Gastrocnemius medialis (tissue), 4 donors: ENCODE measurements at regions not wholly inside any gene's neighbourhood (a gene's known extent, or its start where the extent isn't known, plus 50 kb on each side); places are given as distances from the start of the nearest gene placed in this dataset.

Source experiments
- ATAC-seq, 2 donors: fragments of 150-250 bp; one replicate each; pipeline ENCODE4 v1.9.1; 2016
- DNase-seq, 2 donors: peaks; one replicate each; pipeline ENCODE4 v3.0.0-alpha.2; 2019
- H3K27ac ChIP-seq, 4 donors: fragments of 200-600 bp; sonication (generic); 1 replicate in 1 of 4; 2 replicates in 3 of 4; pipeline ENCODE4 v1.5.1; 2016 to 2018; ENCODE audit warnings: mild to moderate bottlenecking in 2 of 4, moderate library complexity in 1 of 4
- H3K27me3 ChIP-seq, 3 donors: fragments of 200-600 bp; sonication (generic) in 2 of 3; 1 replicate in 1 of 3; 2 replicates in 2 of 3; pipeline versions ENCODE4 v1.5.1 to v1.6.0; 2016 to 2019; ENCODE audit warnings: mild to moderate bottlenecking in 1 of 3, moderate library complexity in 1 of 3
- H3K36me3 ChIP-seq, 2 donors: fragments of 200-600 bp; sonication (generic) in 1 of 2; one replicate each; pipeline ENCODE4 v1.5.1; 2017 to 2018
- H3K4me1 ChIP-seq, 2 donors: fragments of 200-600 bp; sonication (generic) in 1 of 2; one replicate each; pipeline ENCODE4 v1.5.1; 2016 to 2017; ENCODE audit warnings: mild to moderate bottlenecking in 2 of 2
- H3K4me3 ChIP-seq, 4 donors: fragments of 200-600 bp; sonication (generic) in 3 of 4; 1 replicate in 1 of 4; 2 replicates in 3 of 4; pipeline ENCODE4 v1.5.1; 2016 to 2019; ENCODE audit warnings: mild to moderate bottlenecking in 2 of 4
- H3K9me3 ChIP-seq, 3 donors: fragments of 200-600 bp; sonication (generic) in 2 of 3; 1 replicate in 1 of 3; 2 replicates in 2 of 3; pipeline ENCODE4 v1.5.1; 2016 to 2019
- CTCF ChIP-seq, 5 experiments: fragments of 450-650 bp in 3 of 5; fragments of 200-600 bp in 2 of 5; sonication (generic) in 2 of 5; IDR thresholded peaks in 4 of 5; conservative IDR thresholded peaks in 1 of 5; 1 replicate in 4 of 5; 2 replicates in 1 of 5; pipeline ENCODE4 v1.5.1; 2016 to 2019; ENCODE audit warnings: antibody characterized with exemption in 5 of 5, mild to moderate bottlenecking in 3 of 5, moderate library complexity in 3 of 5
- POLR2A ChIP-seq, 2 donors: fragments of 450-650 bp; IDR thresholded peaks; one replicate each; pipeline ENCODE4 v1.6.1; 2017; ENCODE audit warnings: antibody characterized with exemption in 2 of 2, mild to moderate bottlenecking in 2 of 2, moderate library complexity in 2 of 2
- in situ Hi-C, 4 donors: fragments of 200-750 bp; cut with MboI; loops; one replicate each; pipeline versions ENCODE4 v1.15.0 to v1.8.0; 2017; ENCODE audit warnings: low sequenced_read_pairs in 4 of 4
- intact Hi-C: fragments of 100-400 bp; cut with DNase I; formaldehyde crosslinking; loops from one replicate; pipeline ENCODE4 v1.15.1; 2023; ENCODE audit warnings: low total_unique reads

GRCh38 chr5:12794476-12795332 is 890.5 kb upstream of the CTNND2 start:
- in situ Hi-C loops: no loop called here
- DNase-seq (no peak), ATAC-seq (no peak)
- Histone ChIP-seq H3K4me3 (no peak overlapping the region), H3K36me3 (no peaks in the 10 kb centered on the region), H3K4me1 (no peaks in the 10 kb centered on the region), H3K27ac (no peak overlapping the region), H3K9me3 (no peaks in the 10 kb centered on the region), H3K27me3 (no peaks in the 10 kb centered on the region)
- intact Hi-C loops: no loop called here
- no peak for TF ChIP-seq CTCF (IDR thresholded peaks at IDR 0.05 in 4 of 5, conservative IDR thresholded peaks at IDR 0.05 in 1 of 5)
- TF ChIP-seq POLR2A (IDR thresholded peaks at IDR 0.05): no peak

GRCh38 chr5:12793373-12793772 is 889.1 kb upstream of the CTNND2 start:
- no peak overlapping the region for H3K27ac ChIP-seq
- H3K4me3 ChIP-seq: no peak overlapping the region
- no peaks in the 10 kb centered on the region for H3K4me1 ChIP-seq
- intact Hi-C loops: no loop called here
- in situ Hi-C loops: no loop called here
- ATAC-seq (no peak), DNase-seq (no peak)
- no peaks in the 10 kb centered on the region for H3K9me3 ChIP-seq
- no peaks in the 10 kb centered on the region for H3K36me3 ChIP-seq
- no peaks in the 10 kb centered on the region for H3K27me3 ChIP-seq
- no peak for TF ChIP-seq POLR2A (IDR thresholded peaks at IDR 0.05)
- TF ChIP-seq CTCF (IDR thresholded peaks at IDR 0.05 in 4 of 5, conservative IDR thresholded peaks at IDR 0.05 in 1 of 5): no peak

GRCh38 chr5:12780536-12780935 is 876.3 kb upstream of the CTNND2 start:
- Histone ChIP-seq H3K9me3 (no peaks in the 10 kb centered on the region), H3K4me3 (no peak overlapping the region), H3K27me3 (no peaks in the 10 kb centered on the region), H3K4me1 (no peaks in the 10 kb centered on the region), H3K27ac (no peak overlapping the region), H3K36me3 (no peaks in the 10 kb centered on the region)
- TF ChIP-seq CTCF (IDR thresholded peaks at IDR 0.05 in 4 of 5, conservative IDR thresholded peaks at IDR 0.05 in 1 of 5): no peak
- TF ChIP-seq POLR2A (IDR thresholded peaks at IDR 0.05): no peak
- ATAC-seq (no peak), DNase-seq (no peak)
- intact Hi-C loops: no loop called here
- in situ Hi-C loops: no loop called here

- in situ Hi-C loops (no loop called here), intact Hi-C loops (no loop called here)
- Histone ChIP-seq H3K4me1 (no peaks in the 10 kb centered on the region), H3K9me3 (no peaks in the 10 kb centered on the region), H3K27ac (no peak overlapping the region), H3K4me3 (no peak overlapping the region), H3K36me3 (no peaks in the 10 kb centered on the region), H3K27me3 (no peaks in the 10 kb centered on the region)
- DNase-seq: no peak
- TF ChIP-seq CTCF (IDR thresholded peaks at IDR 0.05 in 4 of 5, conservative IDR thresholded peaks at IDR 0.05 in 1 of 5) (no peak), POLR2A (IDR thresholded peaks at IDR 0.05) (no peak)
- no peak for ATAC-seq
Observed at GRCh38 chr5:12777342-12777741, 873.1 kb upstream of the CTNND2 start.
